Upper lobe of left lung (tissue), 6 donors: ENCODE measurements at regions not wholly inside any gene's neighbourhood (a gene's known extent, or its start where the extent isn't known, plus 50 kb on each side); places are given as distances from the start of the nearest gene placed in this dataset.
A peak's percentile ranks its signal among the peaks of the same experiment; 100 is the strongest.
"Not testable (repeated sequence)": the region's sequence is repeated elsewhere in the genome, so short reads cannot be mapped to it uniquely, and the experiment has no call there.

Source experiments
- ATAC-seq, 2 donors: fragments of 200-7000 bp; cut with Tn5 transposase; one replicate each; pipeline ENCODE4 v1.9.1; 2022; ENCODE audit warnings: mild to moderate bottlenecking in 2 of 2, moderate library complexity in 2 of 2; ENCODE audit not compliant: low FRiP score in 2 of 2
- DNase-seq, 2 donors: peaks; one replicate each; pipeline ENCODE4 v3.0.0-alpha.2; 2019 to 2020
- H3K27ac ChIP-seq, 4 donors: fragments of 200-600 bp; sonication (generic); one replicate each; pipeline ENCODE4 v1.5.1; 2016 to 2019
- H3K27me3 ChIP-seq, 4 donors: fragments of 200-600 bp; sonication (generic); one replicate each; pipeline ENCODE4 v1.5.1; 2017 to 2019
- H3K36me3 ChIP-seq, 4 donors: fragments of 200-600 bp; sonication (generic); one replicate each; pipeline ENCODE4 v1.5.1; 2016 to 2019
- H3K4me1 ChIP-seq, 4 donors: fragments of 200-600 bp; sonication (generic); one replicate each; pipeline ENCODE4 v1.5.1; 2018 to 2019
- H3K4me3 ChIP-seq, 4 donors: fragments of 200-600 bp; sonication (generic); one replicate each; pipeline ENCODE4 v1.5.1; 2017 to 2019; ENCODE audit warnings: mild to moderate bottlenecking in 2 of 4, moderate library complexity in 1 of 4
- H3K9me3 ChIP-seq, 4 donors: fragments of 200-600 bp; sonication (generic); one replicate each; pipeline ENCODE4 v1.5.1; 2018 to 2019
- CTCF ChIP-seq, 6 experiments: fragments of 450-650 bp in 4 of 6; fragments of 200-600 bp in 2 of 6; sonication (generic) in 2 of 6; IDR thresholded peaks; one replicate each; pipeline ENCODE4 v1.5.1; 2016 to 2019; ENCODE audit warnings: antibody characterized with exemption in 6 of 6
- WGBS, 2 donors: methylation state at CpG; one replicate each; pipeline ENCODE4 v1.1.5; 2017 to 2018; 5-methylcytosine and 5-hydroxymethylcytosine counted together
- donor health status: DM: no; HTN: no; CAD: no; lungs with moderate emphysema.
- donor health status: DM: no; HTN: yes; CAD: no; lungs with severe emphysema.

GRCh38 chr16:18135024-18135423 lies 201.5 kb downstream of the NPIPA8 start:
- H3K9me3 ChIP-seq, ATAC-seq, H3K27ac ChIP-seq, DNase-seq, H3K27me3 ChIP-seq, H3K4me1 ChIP-seq, H3K36me3 ChIP-seq, H3K4me3 ChIP-seq: not testable (repeated sequence)
- 80% methylated on average over 1 of the region's 4 CpGs; no CpG with 5 or more reads in 1 of the 2 donors for WGBS, 2 donors

DNA sequence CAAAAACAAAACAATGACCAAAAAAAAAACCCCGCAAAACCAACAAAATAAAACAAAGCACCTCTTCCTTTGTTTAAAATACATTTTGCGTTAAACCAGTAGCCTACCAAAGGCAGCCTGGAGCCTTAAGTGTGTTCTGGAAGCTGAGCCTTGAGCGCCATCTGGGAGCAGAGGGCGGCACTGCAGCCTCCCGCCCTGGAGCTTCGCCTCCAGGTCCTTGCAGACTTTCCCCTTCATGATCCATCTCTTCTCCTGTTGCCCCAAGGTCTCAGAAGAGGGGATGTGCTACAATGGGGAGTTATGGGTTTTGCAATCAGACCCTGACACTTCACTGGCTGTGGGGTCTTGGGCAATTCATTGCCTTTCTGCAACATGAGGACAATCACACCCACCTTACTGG lies 204.9 kb downstream of the NPIPA8 start:
- not testable (repeated sequence) for H3K27me3 ChIP-seq, DNase-seq, H3K4me3 ChIP-seq, H3K4me1 ChIP-seq, H3K36me3 ChIP-seq, H3K27ac ChIP-seq, H3K9me3 ChIP-seq
- WGBS, 2 donors, result 0 to 7% methylated on average over 2 of the region's 6 CpGs
- ATAC-seq, result peak; percentile 75 to 91
- peak in 3 of 6 experiments; percentile 22 to 58 (median 51) for TF ChIP-seq CTCF (IDR thresholded peaks at IDR 0.05)

DNA sequence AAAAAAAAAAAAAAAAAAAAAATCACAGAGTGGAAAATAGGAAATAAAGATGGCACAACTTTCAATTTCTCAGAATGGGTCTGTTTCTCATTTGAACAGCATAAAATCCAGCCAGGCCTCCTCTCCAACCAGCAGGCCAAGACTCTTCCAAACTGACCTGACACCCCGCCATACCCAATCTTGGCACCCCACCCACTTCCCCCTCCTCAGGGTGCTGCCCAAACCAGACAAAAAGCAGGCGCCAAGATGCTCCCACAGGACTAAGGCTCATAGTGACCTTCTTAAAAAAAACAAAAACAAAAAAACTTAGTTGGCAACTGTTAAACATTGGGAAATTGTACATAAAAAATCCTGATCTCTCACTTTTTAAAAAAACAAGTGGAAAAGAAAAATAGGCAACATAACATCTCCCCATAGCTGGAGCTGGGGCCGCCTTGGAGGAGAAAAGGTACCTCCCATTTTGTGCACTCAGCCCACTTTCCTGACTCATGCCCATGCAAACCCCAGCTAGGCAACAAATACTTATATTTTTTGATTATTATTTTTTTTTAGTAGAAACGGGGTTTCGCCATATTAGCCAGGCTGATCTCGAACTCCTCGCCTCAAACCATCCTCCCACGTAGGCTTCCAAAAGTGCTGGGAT lies 205.9 kb downstream of the NPIPA8 start:
- WGBS, 2 donors, result 76 to 82% methylated on average over 7 of the region's 8 CpGs
- ATAC-seq, result not testable (repeated sequence)

GRCh38 chr16:18127033-18127432 lies 209.5 kb downstream of the NPIPA8 start:
- H3K27me3 ChIP-seq, ATAC-seq, DNase-seq, H3K4me1 ChIP-seq, H3K9me3 ChIP-seq, H3K36me3 ChIP-seq, H3K4me3 ChIP-seq, H3K27ac ChIP-seq: not testable (repeated sequence)
- 86% methylated on average over 1 of the region's 12 CpGs; no CpG with 5 or more reads in 1 of the 2 donors for WGBS, 2 donors

More for the DNA sequence above, 205.9 kb downstream of the NPIPA8 start:
- not testable (repeated sequence) for H3K27me3 ChIP-seq, H3K4me1 ChIP-seq, DNase-seq, H3K36me3 ChIP-seq, H3K27ac ChIP-seq, H3K9me3 ChIP-seq, H3K4me3 ChIP-seq

DNA sequence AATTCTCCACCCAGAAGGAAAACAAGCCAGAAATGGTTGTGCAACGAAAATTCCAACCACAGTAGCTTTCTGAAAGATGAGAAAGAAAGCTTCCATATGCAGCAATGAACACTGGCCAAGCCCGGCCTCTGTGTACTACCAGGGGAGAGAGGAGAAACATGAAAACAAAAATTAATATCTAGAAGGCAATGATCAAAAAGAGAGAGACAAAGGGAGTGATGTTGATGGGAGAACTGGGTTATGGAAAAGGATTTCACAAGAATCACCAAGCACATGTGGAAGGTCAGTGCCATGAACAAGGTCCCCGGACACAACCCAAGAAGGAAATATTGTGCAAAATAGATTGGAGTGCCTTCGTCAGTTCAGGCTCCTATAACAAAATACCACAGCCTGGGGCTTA lies 217.4 kb downstream of the NPIPA8 start:
- not testable (repeated sequence) for H3K4me1 ChIP-seq, H3K27me3 ChIP-seq, DNase-seq, H3K27ac ChIP-seq, H3K36me3 ChIP-seq, H3K4me3 ChIP-seq, H3K9me3 ChIP-seq
- WGBS, 2 donors, result 54 to 62% methylated on average over 2 to 3 of the region's 4 CpGs
- peak; percentile 58 for ATAC-seq

DNA sequence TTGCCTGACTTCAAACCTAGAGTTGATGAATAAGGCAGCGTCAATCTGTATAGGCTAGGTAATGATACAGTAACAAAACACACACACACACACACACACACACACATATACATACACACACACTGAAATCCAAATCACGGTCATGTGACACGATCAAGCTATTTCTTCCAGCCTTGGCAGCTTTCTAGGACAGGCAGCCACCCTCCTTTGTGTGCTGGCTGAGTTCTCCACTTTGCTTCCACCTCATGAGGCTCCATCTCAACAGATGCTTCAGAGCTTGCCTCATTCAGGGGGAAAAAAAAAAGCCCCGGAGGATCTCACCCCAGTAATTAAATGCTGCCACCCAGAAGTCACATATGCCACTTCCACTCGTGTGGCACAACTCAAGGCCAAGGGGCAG lies 217.9 kb downstream of the NPIPA8 start:
- DNase-seq, result not testable (repeated sequence)

DNA sequence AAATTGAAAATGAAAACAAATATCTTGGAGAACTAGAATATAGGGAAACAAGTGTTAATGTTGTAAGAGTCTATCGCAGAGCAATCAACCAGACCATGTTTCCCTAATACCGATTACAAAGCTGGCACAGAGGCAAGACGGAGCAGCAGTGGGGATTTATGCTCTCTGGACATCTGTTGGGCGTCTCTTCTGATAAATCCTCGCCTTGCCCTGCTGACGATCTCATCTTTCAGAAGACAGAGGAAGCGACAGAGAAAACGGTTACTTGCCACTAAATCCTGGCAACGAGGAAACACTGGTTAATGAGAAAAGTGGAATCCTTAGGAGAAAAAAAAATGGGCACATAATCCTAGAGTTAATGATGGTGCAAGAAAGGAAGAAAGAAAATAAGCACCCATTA lies 218.5 kb downstream of the NPIPA8 start:
- not testable (repeated sequence) for H3K4me1 ChIP-seq, H3K27ac ChIP-seq, DNase-seq, H3K27me3 ChIP-seq, H3K36me3 ChIP-seq, H3K9me3 ChIP-seq, H3K4me3 ChIP-seq
- ATAC-seq, result peak in 1 of 2 donors; percentile 57
- WGBS, 2 donors, result 59% methylated on average over 6 to 9 of the region's 9 CpGs

More for the DNA sequence above, 217.9 kb downstream of the NPIPA8 start:
- H3K4me3 ChIP-seq, H3K4me1 ChIP-seq, H3K27ac ChIP-seq, H3K36me3 ChIP-seq, H3K9me3 ChIP-seq, H3K27me3 ChIP-seq: not testable (repeated sequence)
- peak; percentile 18 to 20 for ATAC-seq
- WGBS, 2 donors, result 58 to 78% methylated on average over 4 to 5 of the region's 5 CpGs

DNA sequence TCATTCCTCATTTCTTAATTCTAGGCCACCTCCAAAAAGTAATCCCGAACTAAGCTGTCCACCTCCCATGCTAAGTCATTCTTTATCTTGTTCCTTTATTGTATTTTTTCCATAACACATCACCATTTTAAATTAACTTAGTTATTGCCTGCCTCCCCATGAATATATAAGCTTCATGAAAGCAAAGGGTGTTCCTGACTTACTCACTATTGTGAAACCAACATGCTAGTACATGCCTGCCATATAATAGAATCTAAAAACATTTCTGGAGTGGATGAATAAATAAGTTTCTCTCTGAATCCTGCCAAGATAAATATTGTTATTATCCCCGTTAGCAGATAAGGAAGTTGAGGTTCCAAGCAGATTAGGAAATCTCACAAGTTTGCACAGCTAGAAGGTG lies 232.1 kb downstream of the NPIPA8 start:
- H3K27me3 ChIP-seq, H3K36me3 ChIP-seq, H3K9me3 ChIP-seq, H3K4me3 ChIP-seq, H3K4me1 ChIP-seq, H3K27ac ChIP-seq, ATAC-seq, DNase-seq: not testable (repeated sequence)
- 61 to 100% methylated on average over 1 to 2 of the region's 2 CpGs for WGBS, 2 donors

GRCh38 chr16:18101077-18101476 lies 235.5 kb downstream of the NPIPA8 start:
- not testable (repeated sequence) for H3K9me3 ChIP-seq, H3K27ac ChIP-seq, DNase-seq, H3K4me1 ChIP-seq, H3K36me3 ChIP-seq, H3K27me3 ChIP-seq, H3K4me3 ChIP-seq, ATAC-seq
- no CpG with 5 or more reads among the region's 2 CpGs for WGBS, 2 donors

DNA sequence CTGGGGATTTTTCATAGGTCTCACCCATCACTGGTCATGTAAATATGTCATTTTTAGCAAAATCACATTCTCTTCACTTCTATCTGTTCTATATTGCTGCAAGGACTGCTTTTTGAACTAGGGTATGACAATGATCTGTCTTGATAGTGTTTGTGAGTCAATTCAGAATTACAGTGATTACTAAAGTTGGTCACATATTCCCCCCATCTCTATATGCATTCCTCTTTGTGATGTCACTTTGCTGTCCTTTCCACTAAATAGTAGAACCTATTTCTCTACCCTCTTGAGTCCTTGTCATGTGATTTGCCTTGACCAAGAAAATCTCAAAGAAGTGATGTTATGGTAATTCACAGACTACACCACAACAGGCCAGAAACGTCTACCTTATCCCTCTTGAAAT lies 243.9 kb downstream of the NPIPA8 start:
- not testable (repeated sequence) for H3K9me3 ChIP-seq, ATAC-seq, H3K4me3 ChIP-seq, H3K27me3 ChIP-seq, H3K4me1 ChIP-seq, H3K27ac ChIP-seq, H3K36me3 ChIP-seq, DNase-seq
- WGBS, 2 donors, result 43 to 82% methylated on average over 1 of the region's 1 CpG

DNA sequence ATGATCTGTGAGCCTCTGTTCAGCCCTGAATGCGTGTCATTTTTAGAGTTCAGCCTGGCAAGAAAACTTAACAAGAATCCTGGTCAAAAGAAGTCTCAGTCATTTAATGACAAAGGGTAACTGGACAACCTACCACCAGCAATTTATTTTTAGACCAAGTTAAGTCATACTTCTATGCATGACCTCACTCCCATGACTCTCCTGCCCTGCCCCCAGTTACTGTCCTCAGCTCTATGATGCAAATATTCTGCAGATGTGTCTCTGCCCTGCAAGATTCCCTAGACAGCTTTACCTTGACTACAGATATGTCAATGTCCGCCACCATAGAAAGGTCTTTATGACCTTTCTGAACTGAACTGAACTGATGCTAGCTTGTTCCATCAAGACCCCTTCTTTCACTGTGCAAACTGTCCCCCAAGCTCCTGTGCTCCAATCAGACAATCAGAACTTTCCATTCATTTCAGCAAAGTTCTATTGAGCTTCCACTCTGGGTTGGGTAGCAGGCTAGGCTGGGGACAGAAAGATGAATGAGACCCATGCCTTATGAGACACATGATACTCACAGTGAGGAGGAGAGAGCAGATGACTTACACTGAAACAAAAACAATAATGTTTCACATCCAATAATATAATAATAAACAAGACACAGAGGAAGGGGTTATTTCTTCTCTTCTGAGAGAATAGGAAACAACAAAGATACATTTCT lies 255.7 kb downstream of the NPIPA8 start:
- H3K4me3 ChIP-seq, ATAC-seq, DNase-seq, H3K27me3 ChIP-seq, H3K27ac ChIP-seq, H3K4me1 ChIP-seq, H3K36me3 ChIP-seq, H3K9me3 ChIP-seq: not testable (repeated sequence)
- 63 to 100% methylated on average over 1 to 2 of the region's 2 CpGs for WGBS, 2 donors

DNA sequence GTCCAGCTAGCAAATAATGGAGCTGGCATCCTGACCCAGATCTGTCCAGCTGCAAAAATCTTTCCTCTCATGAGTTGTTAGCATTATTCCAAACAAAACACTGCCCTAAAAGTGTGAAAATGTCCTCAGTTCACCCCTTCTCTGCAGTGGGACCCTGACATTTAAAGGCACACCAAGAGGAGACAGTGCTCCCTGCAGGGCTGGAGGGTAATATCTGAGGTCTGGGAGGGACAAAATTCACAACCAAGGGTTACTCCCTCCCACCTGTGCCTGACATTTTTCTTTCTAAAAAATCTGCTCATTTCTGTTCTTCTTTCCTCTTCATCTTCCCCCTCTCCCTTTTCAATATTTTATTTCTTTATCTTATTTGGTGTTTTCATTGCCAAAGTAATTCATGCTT lies 258.6 kb downstream of the NPIPA8 start:
- ATAC-seq, H3K36me3 ChIP-seq, H3K4me1 ChIP-seq, DNase-seq, H3K9me3 ChIP-seq, H3K4me3 ChIP-seq, H3K27me3 ChIP-seq, H3K27ac ChIP-seq: not testable (repeated sequence)
